ENCODE measurements at regions not wholly inside any gene's neighbourhood (a gene's known extent, or its start where the extent isn't known, plus 50 kb on each side); places are given as distances from the start of the nearest gene placed in this dataset.

DNA sequence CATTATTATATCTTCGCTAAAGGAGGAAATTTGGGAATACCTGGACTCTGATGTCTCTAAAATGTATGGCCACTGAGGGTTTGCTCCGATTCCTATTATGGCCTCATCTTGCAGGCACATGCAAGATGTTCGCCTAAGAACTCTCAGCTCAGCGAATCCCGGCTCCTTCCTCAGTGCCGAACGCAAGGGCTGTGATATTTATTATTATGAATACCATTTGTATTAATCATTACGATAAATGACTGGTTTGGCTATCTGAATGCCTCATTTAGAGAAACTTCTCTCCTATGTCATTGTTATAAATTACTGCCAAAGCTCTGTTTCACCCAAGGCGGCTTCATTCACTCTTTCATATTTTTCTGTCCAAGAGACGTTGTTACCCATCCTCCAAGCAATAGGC is 369.7 kb upstream of the TSHZ3 start:
- TF ChIP-seq, protein P1, sequence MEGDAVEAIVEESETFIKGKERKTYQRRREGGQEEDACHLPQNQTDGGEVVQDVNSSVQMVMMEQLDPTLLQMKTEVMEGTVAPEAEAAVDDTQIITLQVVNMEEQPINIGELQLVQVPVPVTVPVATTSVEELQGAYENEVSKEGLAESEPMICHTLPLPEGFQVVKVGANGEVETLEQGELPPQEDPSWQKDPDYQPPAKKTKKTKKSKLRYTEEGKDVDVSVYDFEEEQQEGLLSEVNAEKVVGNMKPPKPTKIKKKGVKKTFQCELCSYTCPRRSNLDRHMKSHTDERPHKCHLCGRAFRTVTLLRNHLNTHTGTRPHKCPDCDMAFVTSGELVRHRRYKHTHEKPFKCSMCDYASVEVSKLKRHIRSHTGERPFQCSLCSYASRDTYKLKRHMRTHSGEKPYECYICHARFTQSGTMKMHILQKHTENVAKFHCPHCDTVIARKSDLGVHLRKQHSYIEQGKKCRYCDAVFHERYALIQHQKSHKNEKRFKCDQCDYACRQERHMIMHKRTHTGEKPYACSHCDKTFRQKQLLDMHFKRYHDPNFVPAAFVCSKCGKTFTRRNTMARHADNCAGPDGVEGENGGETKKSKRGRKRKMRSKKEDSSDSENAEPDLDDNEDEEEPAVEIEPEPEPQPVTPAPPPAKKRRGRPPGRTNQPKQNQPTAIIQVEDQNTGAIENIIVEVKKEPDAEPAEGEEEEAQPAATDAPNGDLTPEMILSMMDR (IDR thresholded peaks at IDR 0.05): no peak
- no peak for TF ChIP-seq POLR2A (IDR thresholded peaks at IDR 0.05)
